ENCODE measurements at regions not wholly inside any gene's neighbourhood (a gene's known extent, or its start where the extent isn't known, plus 50 kb on each side); places are given as distances from the start of the nearest gene placed in this dataset.

DNA sequence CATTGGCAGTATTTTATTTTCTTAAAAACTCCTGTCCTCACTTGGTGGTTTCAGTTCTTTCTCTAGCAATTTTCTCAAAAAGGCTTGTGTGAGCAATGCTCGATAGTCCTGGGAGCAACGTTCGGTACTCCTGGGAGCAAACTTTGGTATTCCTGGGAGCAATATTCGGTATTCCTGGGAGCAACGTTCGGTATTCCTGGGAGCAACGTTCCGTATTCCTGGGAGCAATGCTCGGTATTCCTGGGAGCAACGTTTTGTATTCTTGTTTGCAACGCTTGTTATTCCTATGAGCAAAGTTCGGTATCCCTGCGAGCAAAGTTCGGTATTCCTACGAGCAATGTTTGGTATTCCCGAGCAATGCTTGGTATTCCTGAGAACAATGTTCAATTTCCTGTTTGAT lies 362.0 kb upstream of the ADARB2 start:
- no peak for DNase-seq (ENCODE audit: low read depth, low spot score)
- in situ Hi-C loops (cut with HindIII; ENCODE audit: low pct_unique_long_range_greater_than_20kb, low sequenced_read_pairs), result no loop called here

DNA sequence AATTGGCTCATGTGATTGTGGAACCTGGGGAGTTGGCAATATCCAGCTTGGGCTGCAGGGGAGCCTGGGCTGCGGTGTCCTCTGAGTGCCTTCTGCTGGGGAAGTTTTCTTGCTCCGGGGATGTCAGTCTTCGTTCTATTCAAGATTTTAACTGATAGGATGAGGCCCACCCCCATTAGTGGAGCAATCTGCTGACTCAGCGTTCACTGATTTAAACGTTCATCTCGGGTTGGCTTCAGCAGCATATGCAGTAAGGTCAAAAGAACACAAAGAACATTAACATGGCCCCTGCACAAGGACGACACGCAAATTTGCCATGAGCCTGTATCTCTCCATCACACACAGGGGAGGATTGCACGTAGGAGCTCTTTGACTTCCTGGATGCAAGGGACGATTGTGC lies 360.6 kb upstream of the ADARB2 start:
- in situ Hi-C loops (cut with HindIII; ENCODE audit: low pct_unique_long_range_greater_than_20kb, low sequenced_read_pairs), result no loop called here
- no peak for DNase-seq (ENCODE audit: low read depth, low spot score)

DNA sequence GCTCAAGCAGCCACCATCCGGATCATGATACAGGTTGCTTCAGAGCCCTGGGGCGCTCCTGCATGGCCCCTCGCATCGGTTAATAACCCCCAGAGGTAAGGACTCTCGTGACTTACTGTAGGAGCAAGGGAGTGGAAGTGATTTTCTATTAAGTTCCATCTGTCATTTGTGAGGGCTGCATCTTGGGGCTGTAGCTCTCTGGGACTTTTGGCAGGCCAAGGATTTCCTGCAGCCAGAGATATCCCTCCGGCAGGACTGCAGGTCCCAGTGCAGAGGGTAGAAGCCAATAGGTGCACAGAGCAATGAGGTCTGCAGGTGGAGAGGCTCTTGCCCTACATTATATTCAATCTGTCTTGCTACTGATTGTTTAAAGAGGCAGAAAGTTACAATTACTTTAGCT lies 356.8 kb upstream of the ADARB2 start:
- in situ Hi-C loops (cut with HindIII; ENCODE audit: low pct_unique_long_range_greater_than_20kb, low sequenced_read_pairs), result no loop called here
- no peak for DNase-seq (ENCODE audit: low read depth, low spot score)

DNA sequence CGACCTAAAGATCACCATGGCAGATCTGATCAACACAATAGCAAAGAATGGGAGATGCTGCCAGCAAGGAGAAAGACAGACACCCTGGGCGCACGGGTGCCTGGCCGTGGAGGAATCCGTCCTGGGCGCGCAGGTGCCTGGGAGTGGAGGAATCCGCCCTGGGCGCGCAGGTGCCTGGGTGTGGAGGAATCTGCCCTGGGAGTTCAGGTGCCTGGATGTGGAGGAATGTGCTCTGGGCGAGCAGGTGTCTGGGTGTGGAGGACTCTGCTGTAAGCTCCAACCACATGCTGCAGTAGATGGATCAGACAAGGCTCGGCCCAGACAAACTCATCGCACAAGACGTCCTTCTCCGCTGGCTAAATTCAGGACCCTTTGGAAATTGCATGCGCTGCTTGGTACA lies 346.3 kb upstream of the ADARB2 start:
- in situ Hi-C loops (cut with HindIII; ENCODE audit: low pct_unique_long_range_greater_than_20kb, low sequenced_read_pairs), result no loop called here
- no peak for DNase-seq (ENCODE audit: low read depth, low spot score)

DNA sequence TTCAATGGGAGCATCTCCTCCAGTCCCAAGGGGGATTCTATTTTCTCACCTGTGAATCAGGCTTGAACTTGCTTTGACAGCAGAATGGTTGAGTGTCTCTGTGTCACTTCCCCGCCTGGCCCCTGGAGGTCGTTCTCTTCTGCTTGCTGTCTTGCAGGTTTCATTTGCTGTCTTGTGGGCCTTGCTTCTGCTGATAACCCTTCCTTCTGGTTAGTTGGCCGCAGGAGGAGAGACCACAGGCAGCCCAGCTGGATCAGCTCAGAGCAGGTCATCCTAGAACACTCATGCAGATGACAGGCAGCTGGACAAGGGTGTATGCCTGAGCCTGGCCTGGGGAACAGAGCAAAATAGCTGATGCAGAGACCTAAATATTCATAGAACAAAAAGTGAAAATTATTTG lies 344.2 kb upstream of the ADARB2 start:
- in situ Hi-C loops (cut with HindIII; ENCODE audit: low pct_unique_long_range_greater_than_20kb, low sequenced_read_pairs), result no loop called here

DNA sequence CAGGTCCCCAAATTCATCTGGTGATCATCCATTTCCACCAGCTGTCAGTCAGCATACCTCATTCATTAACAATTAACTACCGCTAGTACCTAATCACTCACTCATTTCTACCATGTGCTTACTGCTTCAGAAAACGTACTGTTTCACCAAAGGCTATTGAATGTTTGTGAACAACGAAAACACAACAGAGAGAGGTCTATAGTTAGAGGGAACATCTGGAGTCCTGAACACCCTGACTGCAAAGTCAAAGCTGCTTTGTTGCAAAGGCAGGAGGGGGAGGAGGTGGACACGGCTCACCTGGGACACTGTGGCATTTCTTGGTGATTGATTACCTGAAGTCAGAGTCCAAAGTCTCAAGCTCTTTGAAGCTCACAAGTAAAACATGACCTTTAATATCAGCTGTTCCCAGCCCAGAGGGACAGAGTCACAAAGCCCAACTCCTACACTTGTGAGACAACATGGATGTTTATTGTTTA lies 342.3 kb upstream of the ADARB2 start:
- no peak for DNase-seq (ENCODE audit: low read depth, low spot score)
- in situ Hi-C loops (cut with HindIII; ENCODE audit: low pct_unique_long_range_greater_than_20kb, low sequenced_read_pairs), result no loop called here

More for the DNA sequence above, 344.2 kb upstream of the ADARB2 start:
- no peak for DNase-seq (ENCODE audit: low read depth, low spot score)

DNA sequence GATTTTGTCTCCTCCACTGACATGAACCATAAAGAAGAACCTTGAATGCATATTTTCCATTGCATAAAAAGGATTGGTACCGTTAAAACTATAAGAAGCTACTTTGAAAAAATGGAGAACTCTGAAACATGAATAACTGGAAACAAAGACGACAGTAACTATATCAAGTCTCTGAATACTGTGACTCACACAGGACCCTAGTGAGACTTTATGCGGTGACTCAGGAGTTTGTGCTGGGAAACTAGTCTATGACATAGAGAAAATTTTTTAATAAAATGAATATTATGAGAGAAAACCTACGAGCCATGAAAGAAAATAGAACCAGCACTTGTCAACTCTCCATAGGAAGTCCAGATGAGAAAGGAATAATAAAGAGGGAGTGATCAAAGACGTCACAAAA lies 339.9 kb upstream of the ADARB2 start:
- DNase-seq (ENCODE audit: low read depth, low spot score), result no peak
- in situ Hi-C loops (cut with HindIII; ENCODE audit: low pct_unique_long_range_greater_than_20kb, low sequenced_read_pairs), result no loop called here

DNA sequence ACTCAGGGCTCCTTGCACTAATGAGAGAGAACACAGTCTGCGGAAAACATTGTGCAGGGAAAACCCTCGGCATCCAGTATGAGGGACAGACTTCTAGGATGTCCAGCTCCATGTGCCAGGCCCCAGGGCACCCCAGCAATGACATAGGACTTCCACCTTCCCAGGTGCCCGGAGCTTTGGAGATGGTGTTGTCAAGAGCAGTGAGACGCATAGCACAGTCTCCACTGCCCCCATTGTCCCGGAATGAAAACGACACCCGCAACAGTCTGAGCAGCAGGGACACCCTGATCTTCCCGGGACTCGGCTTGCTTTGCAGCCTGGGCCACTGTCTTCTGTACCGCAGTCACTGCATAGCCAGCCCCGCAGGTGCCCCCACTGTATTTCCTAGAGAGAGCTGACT lies 339.2 kb upstream of the ADARB2 start:
- no peak for DNase-seq (ENCODE audit: low read depth, low spot score)
- in situ Hi-C loops (cut with HindIII; ENCODE audit: low pct_unique_long_range_greater_than_20kb, low sequenced_read_pairs), result no loop called here

DNA sequence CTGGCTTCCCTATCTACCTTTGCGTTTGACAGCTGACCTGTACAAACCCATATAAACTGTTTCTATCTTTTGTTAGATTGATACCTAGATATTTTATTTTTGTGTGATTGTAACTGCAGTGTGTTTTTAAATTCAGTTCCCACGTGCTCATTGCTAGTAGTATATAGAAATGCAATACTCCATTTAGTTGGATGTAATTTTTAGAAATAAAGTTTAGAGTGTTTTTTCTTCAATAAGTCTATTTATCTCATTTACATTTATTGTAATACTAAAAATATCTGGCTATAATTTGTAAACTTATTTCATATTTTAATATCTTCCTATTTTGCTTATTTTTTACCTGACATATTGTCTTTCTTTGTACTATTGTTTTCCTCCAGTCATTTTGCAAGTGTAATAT lies 329.7 kb upstream of the ADARB2 start:
- in situ Hi-C loops (cut with HindIII; ENCODE audit: low pct_unique_long_range_greater_than_20kb, low sequenced_read_pairs), result no loop called here
- no peak for DNase-seq (ENCODE audit: low read depth, low spot score)

DNA sequence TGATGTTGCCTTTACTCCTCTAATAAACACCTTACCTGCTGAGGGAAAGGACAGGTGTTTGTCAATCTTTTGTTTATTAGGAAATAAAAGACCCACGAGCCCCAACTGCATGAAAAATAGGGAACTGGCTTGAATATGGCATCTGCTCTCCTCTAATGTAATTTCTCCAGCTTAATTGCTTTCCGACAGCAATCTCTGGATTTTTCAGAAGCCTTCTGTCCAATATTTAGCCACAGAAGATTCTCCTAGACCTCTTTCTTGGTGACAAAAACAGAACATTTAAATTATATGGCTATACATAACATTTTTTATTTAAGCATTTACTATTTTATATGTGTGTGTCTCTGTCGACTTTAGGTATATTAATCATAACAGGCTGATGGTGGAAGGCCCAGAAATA lies 317.4 kb upstream of the ADARB2 start:
- DNase-seq (ENCODE audit: low read depth, low spot score), result no peak
- in situ Hi-C loops (cut with HindIII; ENCODE audit: low pct_unique_long_range_greater_than_20kb, low sequenced_read_pairs), result no loop called here

DNA sequence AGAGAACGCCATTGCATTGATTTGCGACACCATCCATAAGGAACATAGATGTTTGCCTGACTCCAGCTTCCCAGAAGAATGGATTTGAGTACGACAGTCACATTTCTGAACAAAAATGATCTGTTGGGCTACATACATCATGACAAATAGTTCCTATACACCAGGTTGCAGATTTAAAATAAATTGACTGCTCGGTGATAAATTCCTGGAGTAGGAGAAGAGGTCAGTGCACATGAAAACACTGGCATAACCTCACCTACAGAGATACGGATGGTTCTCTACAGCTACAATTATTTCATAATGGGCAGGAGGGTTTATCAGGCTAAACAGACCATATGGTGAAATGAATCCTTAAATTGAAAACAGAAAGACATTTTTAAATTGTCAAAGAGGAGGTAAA lies 316.5 kb upstream of the ADARB2 start:
- in situ Hi-C loops (cut with HindIII; ENCODE audit: low pct_unique_long_range_greater_than_20kb, low sequenced_read_pairs), result no loop called here
- no peak for DNase-seq (ENCODE audit: low read depth, low spot score)

DNA sequence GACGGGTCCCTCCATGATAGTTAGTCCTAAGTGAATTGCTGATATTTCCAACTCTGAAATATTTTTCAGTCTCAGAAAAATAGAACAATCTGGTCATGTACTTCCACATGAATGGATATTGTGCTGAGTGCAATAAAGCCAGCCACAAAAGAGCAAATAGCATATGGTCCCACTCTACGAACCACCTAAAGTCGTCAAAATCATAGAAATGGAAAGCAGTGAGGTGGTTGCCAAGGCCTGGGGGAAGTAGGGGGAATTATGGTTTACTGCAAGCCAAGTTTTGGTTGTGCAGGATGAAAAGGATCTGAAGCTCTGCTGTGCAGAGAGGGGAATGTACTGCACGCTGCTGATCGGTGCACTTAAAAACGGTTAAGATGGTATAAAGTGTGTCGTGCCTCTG lies 313.8 kb upstream of the ADARB2 start:
- in situ Hi-C loops (cut with HindIII; ENCODE audit: low pct_unique_long_range_greater_than_20kb, low sequenced_read_pairs), result no loop called here
- no peak for DNase-seq (ENCODE audit: low read depth, low spot score)

DNA sequence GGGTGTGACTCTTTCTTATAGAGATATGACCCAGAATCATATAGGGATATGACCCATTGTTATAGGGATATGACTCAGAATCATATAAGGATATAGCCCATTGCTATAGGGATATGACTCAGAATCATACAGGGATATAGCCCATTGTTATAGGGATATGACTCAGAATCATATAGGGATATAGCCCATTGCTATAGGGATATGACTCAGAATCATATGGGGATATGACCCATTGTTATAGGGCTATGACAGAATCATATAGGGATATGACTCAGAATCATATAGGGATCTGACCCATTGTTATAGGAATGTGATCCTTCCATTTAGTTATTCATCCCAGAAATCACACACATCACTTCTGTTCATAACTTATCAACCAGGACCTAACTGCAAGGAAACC lies 312.2 kb upstream of the ADARB2 start:
- in situ Hi-C loops (cut with HindIII; ENCODE audit: low pct_unique_long_range_greater_than_20kb, low sequenced_read_pairs), result no loop called here

DNA sequence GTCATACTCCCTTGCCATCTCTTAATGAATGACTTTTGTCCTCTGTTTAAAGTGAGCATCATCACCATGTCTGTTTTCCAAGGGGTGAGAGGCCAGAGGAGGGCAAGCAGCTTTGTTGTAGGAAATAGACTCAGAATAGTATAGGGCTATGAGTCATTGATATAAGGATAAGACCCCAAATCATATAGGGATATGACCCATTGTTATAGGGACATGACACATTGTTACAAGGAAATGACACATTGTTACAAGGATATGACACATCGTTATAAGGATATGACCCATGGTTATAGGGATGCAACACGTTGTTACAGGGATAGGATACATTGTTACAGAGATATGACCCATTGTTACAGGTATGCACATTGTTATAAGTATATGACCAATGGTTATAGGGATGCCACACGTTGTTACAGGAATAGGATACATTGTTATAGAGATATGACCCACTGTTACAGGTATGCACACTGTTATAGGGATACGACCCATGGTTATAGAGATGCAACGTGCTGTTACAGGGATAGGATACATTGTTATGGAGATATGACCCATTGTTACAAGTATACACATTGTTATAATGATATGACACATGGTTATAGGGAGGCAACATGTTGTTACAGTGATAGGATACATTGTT lies 311.1 kb upstream of the ADARB2 start:
- in situ Hi-C loops (cut with HindIII; ENCODE audit: low pct_unique_long_range_greater_than_20kb, low sequenced_read_pairs), result no loop called here
- no peak for DNase-seq (ENCODE audit: low read depth, low spot score)

More for the DNA sequence above, 312.2 kb upstream of the ADARB2 start:
- DNase-seq (ENCODE audit: low read depth, low spot score), result no peak

DNA sequence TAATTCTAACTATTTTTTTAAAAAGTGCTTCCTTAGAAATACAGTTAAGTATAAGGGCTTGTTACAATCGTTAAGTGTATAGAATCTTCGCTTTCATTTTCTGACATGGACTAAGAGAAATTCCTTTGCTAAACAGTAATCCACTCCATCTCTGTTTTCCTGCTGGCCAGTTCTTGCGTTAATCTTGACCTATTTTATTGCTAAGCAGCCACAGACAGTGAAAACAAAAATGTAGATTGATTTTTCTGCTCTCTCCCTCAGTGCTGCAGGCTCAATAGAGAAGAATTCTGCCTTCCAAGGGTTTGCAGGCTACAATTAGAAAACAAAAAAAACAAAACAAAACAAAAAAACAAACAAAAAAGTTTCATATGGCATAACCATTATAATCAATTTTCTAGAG lies 310.4 kb upstream of the ADARB2 start:
- DNase-seq (ENCODE audit: low read depth, low spot score), result no peak

DNA sequence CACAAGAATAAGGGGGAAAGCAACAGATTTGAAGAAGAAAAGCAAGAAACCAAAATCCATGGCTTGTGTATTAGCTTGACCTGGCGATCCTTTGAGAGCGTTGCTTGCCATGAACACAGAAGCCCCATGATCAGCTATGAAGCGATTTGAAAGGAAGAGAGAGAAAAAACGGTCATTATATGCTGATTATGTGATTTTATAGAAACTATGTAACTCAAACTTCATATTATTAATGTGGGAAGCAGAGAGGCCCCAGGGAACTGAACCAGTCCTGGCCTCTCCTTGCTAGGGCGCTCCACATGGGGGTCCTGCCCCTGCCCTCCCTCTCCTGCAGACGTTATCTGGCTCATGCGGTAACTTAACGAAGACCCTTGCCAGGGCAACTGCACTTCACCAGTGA lies 306.1 kb upstream of the ADARB2 start:
- in situ Hi-C loops (cut with HindIII; ENCODE audit: low pct_unique_long_range_greater_than_20kb, low sequenced_read_pairs), result no loop called here
- no peak for DNase-seq (ENCODE audit: low read depth, low spot score)

More for the DNA sequence above, 310.4 kb upstream of the ADARB2 start:
- in situ Hi-C loops (cut with HindIII; ENCODE audit: low pct_unique_long_range_greater_than_20kb, low sequenced_read_pairs), result no loop called here

DNA sequence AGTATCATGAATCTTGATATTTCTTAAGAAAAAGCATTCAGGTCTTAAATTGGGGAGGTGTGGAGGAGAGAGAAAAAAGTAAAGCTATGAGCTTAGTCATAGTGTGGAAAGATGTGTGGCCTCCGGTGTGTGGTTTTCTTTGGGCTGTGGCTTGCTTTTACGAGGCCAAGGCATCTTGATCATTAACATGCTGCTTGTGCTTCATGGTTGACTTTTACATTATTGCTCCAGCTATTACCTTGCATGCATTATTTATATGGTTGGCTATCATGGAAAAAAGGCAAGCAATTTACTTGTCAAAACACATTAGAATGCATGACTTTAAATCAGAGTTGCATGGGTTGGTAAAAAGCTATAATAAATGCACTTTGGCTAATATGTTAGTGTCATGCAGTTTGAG lies 300.7 kb upstream of the ADARB2 start:
- no peak for DNase-seq (ENCODE audit: low read depth, low spot score)
- in situ Hi-C loops (cut with HindIII; ENCODE audit: low pct_unique_long_range_greater_than_20kb, low sequenced_read_pairs), result no loop called here

DNA sequence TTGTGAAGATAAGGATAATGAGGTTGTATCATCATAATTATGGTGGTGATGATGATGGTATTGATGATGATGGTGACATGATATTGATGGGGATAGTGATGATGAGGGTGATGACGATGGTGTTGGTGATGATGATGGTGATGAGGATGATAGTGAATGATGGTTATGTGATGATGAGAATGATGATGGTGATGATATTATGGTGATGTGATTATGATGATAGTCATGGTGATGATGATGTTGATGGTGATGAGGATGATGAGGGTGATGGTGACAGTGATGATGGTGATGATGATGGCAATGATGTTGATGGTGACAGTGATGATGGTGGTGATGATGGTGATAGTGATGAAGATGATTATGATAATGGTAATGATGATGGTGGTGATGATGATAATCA lies 299.9 kb upstream of the ADARB2 start:
- in situ Hi-C loops (cut with HindIII; ENCODE audit: low pct_unique_long_range_greater_than_20kb, low sequenced_read_pairs), result no loop called here
- no peak for DNase-seq (ENCODE audit: low read depth, low spot score)

DNA sequence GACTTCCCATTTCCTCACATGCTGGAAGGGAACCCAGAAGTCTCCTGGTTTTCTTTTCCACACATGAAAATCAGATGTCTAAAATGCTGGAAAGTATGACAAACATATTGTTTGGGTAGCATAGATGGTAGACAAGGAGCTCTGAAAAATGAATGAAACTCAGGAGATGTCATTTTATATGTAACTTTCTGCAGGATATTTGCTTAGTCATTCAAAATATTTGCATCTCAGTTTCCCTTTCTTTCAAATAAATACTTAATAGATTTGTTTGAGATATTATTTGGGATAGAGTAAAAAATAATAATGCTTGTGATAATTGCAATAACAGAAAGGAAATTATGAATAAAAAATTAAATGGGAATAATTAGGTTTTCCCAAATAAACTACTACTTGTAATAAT lies 298.9 kb upstream of the ADARB2 start:
- in situ Hi-C loops (cut with HindIII; ENCODE audit: low pct_unique_long_range_greater_than_20kb, low sequenced_read_pairs), result no loop called here
- no peak for DNase-seq (ENCODE audit: low read depth, low spot score)

DNA sequence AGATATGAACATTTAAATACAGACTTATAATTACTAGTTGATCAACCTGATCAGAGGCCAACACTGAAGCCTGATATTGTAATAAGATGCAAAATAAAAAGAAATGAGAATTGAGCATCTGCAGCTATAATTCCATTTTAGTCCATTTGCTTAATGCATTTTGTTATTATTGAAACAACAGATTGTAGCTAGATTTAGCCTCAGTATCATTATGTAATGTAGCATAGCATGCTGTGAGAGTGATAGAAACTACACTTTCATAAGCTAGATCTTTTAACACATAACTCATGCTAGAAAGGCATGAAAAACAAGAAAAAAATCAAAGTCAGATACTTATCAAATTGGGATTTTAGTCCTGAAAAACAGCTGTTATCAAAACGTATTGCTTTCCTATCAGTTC lies 292.7 kb upstream of the ADARB2 start:
- in situ Hi-C loops (cut with HindIII; ENCODE audit: low pct_unique_long_range_greater_than_20kb, low sequenced_read_pairs), result no loop called here
- no peak for DNase-seq (ENCODE audit: low read depth, low spot score)

Data from SK-MEL-5 (cell line).